ENCODE measurements at regions not wholly inside any gene's neighbourhood (a gene's known extent, or its start where the extent isn't known, plus 50 kb on each side); places are given as distances from the start of the nearest gene placed in this dataset.

GRCh38 chr2:180101846-180102245, 94.7 kb upstream of the CWC22 start:
- TF ChIP-seq GATA2 (IDR thresholded peaks at IDR 0.05; ENCODE audit: low read depth, low read length) (no peak), GATA3 (IDR thresholded peaks at IDR 0.05; ENCODE audit: low read depth, low read length) (no peak)
